ENCODE measurements at regions not wholly inside any gene's neighbourhood (a gene's known extent, or its start where the extent isn't known, plus 50 kb on each side); places are given as distances from the start of the nearest gene placed in this dataset.

GRCh38 chr4:45629717-45630116, 494.1 kb downstream of the GABRG1 start:
- no peaks in the 10 kb centered on the region for H3K79me2 ChIP-seq (ENCODE audit: low read length)
- H3K36me3 ChIP-seq (ENCODE audit: low read depth, low read length) = no peaks in the 10 kb centered on the region
- H3K27ac ChIP-seq (ENCODE audit: low read length) = no peak overlapping the region
- TF ChIP-seq CTCF (conservative IDR thresholded peaks at IDR 0.05; ENCODE audit: low read depth, low read length) (no peak), EZH2phosphoT487 (IDR thresholded peaks at IDR 0.05; ENCODE audit: borderline replicate concordance, low read length) (no peak), EZH2 (IDR thresholded peaks at IDR 0.05; ENCODE audit: low read length, unreplicated experiment) (no peak)
- H3K27me3 ChIP-seq (ENCODE audit: low read length) = no peaks in the 10 kb centered on the region
- ChIA-PET CTCF (no interaction called here), POLR2A (ENCODE audit: unreplicated experiment) (no interaction called here)
- H3F3A ChIP-seq (ENCODE audit: low read length, unreplicated experiment) = no peaks in the 10 kb centered on the region
- intact Hi-C loops (cut with micrococcal nuclease) = no loop called here
- no peak overlapping the region for H3K4me2 ChIP-seq (ENCODE audit: low read length)
- no peaks in the 10 kb centered on the region for H3K4me1 ChIP-seq (ENCODE audit: insufficient read depth, low read length)
- no peaks in the 10 kb centered on the region for H3K9me3 ChIP-seq (ENCODE audit: low read length)
- ATAC-seq (no peak), DNase-seq (no peak)
- no peaks in the 10 kb centered on the region for H4K20me1 ChIP-seq (ENCODE audit: low read length)
- H2AFZ ChIP-seq (ENCODE audit: low read length) = no peak overlapping the region
- H3K9ac ChIP-seq (ENCODE audit: low read length) = no peak overlapping the region
- no peak overlapping the region for H3K4me3 ChIP-seq (ENCODE audit: low read length)
- BruUV-seq (replicated peaks) = no TSS peak
- no peaks in the 10 kb centered on the region for H3K9me2 ChIP-seq (replicated peaks; ENCODE audit: low read length)

- Histone ChIP-seq H3F3A (ENCODE audit: low read length, unreplicated experiment) (no peaks in the 10 kb centered on the region), H3K36me3 (ENCODE audit: low read depth, low read length) (no peaks in the 10 kb centered on the region), H3K4me1 (ENCODE audit: insufficient read depth, low read length) (no peaks in the 10 kb centered on the region), H3K9me3 (ENCODE audit: low read length) (no peaks in the 10 kb centered on the region), H3K79me2 (ENCODE audit: low read length) (no peaks in the 10 kb centered on the region), H3K9me2 (replicated peaks; ENCODE audit: low read length) (no peaks in the 10 kb centered on the region), H3K27ac (ENCODE audit: low read length) (no peak overlapping the region), H3K9ac (ENCODE audit: low read length) (no peak overlapping the region), H3K27me3 (ENCODE audit: low read length) (no peaks in the 10 kb centered on the region), H3K4me3 (ENCODE audit: low read length) (no peak overlapping the region), H4K20me1 (ENCODE audit: low read length) (no peaks in the 10 kb centered on the region), H2AFZ (ENCODE audit: low read length) (no peak overlapping the region), H3K4me2 (ENCODE audit: low read length) (no peak overlapping the region)
- CTCF ChIA-PET = no interaction called here
- POLR2A ChIA-PET (ENCODE audit: unreplicated experiment) = no interaction called here
- no TSS peak for BruUV-seq (replicated peaks)
- no peak for TF ChIP-seq EZH2phosphoT487 (IDR thresholded peaks at IDR 0.05; ENCODE audit: borderline replicate concordance, low read length)
- no peak for TF ChIP-seq CTCF (conservative IDR thresholded peaks at IDR 0.05; ENCODE audit: low read depth, low read length)
- no peak for TF ChIP-seq EZH2 (IDR thresholded peaks at IDR 0.05; ENCODE audit: low read length, unreplicated experiment)
- intact Hi-C loops (cut with micrococcal nuclease) = no loop called here
- peak; percentile 52 for DNase-seq
- peak; percentile 67 for ATAC-seq
These were observed 501.9 kb downstream of the GABRG1 start for GRCh38 chr4:45621971-45622370.

- no peak overlapping the region for H3K9ac ChIP-seq (ENCODE audit: low read length)
- no peak overlapping the region for H3K27ac ChIP-seq (ENCODE audit: low read length)
- DNase-seq (no peak), ATAC-seq (no peak)
- intact Hi-C loops (cut with micrococcal nuclease) = no loop called here
- H3K9me2 ChIP-seq (replicated peaks; ENCODE audit: low read length) = no peaks in the 10 kb centered on the region
- no peak overlapping the region for H2AFZ ChIP-seq (ENCODE audit: low read length)
- H3K36me3 ChIP-seq (ENCODE audit: low read depth, low read length) = no peaks in the 10 kb centered on the region
- no peaks in the 10 kb centered on the region for H3K9me3 ChIP-seq (ENCODE audit: low read length)
- no peaks in the 10 kb centered on the region for H3K27me3 ChIP-seq (ENCODE audit: low read length)
- H4K20me1 ChIP-seq (ENCODE audit: low read length) = no peaks in the 10 kb centered on the region
- TF ChIP-seq EZH2 (IDR thresholded peaks at IDR 0.05; ENCODE audit: low read length, unreplicated experiment) (no peak), CTCF (conservative IDR thresholded peaks at IDR 0.05; ENCODE audit: low read depth, low read length) (no peak), EZH2phosphoT487 (IDR thresholded peaks at IDR 0.05; ENCODE audit: borderline replicate concordance, low read length) (no peak)
- H3F3A ChIP-seq (ENCODE audit: low read length, unreplicated experiment) = no peaks in the 10 kb centered on the region
- no peak overlapping the region for H3K4me2 ChIP-seq (ENCODE audit: low read length)
- no peaks in the 10 kb centered on the region for H3K4me1 ChIP-seq (ENCODE audit: insufficient read depth, low read length)
- ChIA-PET POLR2A (ENCODE audit: unreplicated experiment) (no interaction called here), CTCF (no interaction called here)
- BruUV-seq (replicated peaks) = no TSS peak
- H3K4me3 ChIP-seq (ENCODE audit: low read length) = no peak overlapping the region
- H3K79me2 ChIP-seq (ENCODE audit: low read length) = no peaks in the 10 kb centered on the region
These were observed 503.0 kb downstream of the GABRG1 start for GRCh38 chr4:45620808-45621207.
